ENCODE measurements at regions not wholly inside any gene's neighbourhood (a gene's known extent, or its start where the extent isn't known, plus 50 kb on each side); places are given as distances from the start of the nearest gene placed in this dataset.

GRCh38 chr10:130459011-130459410, 322.8 kb downstream of the GLRX3 start (continued):
- TF ChIP-seq ZNF462 (CRISPR knock-in tag; IDR thresholded peaks at IDR 0.05), result no peak
- no peak for TF ChIP-seq EZH2 (IDR thresholded peaks at IDR 0.05; ENCODE audit: low read depth, unreplicated experiment)

GRCh38 chr10:130459851-130460490, 323.8 kb downstream of the GLRX3 start:
- H3K36me3 Mint-ChIP-seq (ENCODE audit: low read depth), result peaks cover 52% of the 10 kb centered on the region
- Histone ChIP-seq H3K4me1 (ENCODE audit: insufficient read depth) (no peaks in the 10 kb centered on the region), H3F3A (replicated peaks; ENCODE audit: low read depth) (no peaks in the 10 kb centered on the region), H3K4me2 (no peak overlapping the region), H3K9me2 (ENCODE audit: insufficient read depth) (no peaks in the 10 kb centered on the region), H3K4me3 (no peak overlapping the region), H3K27me3 (ENCODE audit: insufficient read depth) (no peaks in the 10 kb centered on the region), H4K20me1 (replicated peaks; ENCODE audit: insufficient read depth) (no peaks in the 10 kb centered on the region), H3K27ac (ENCODE audit: low read depth) (no peak overlapping the region), H2AFZ (no peak overlapping the region), H3K79me2 (replicated peaks; ENCODE audit: insufficient read depth) (no peaks in the 10 kb centered on the region), H3K36me3 (ENCODE audit: insufficient read depth) (no peaks in the 10 kb centered on the region; the same call in 1 of the 2 replicates)
- no peak for DNase-seq (ENCODE audit: low spot score)
- no peak for ATAC-seq
- peaks cover 8% of the 10 kb centered on the region for H3K27me3 Mint-ChIP-seq (ENCODE audit: insufficient read depth, low read depth, poor library complexity)
- no peak overlapping the region for H3K27ac Mint-ChIP-seq
- peaks cover 99% of the 10 kb centered on the region for H3K9me3 Mint-ChIP-seq
- H3K4me3 Mint-ChIP-seq, result no peak overlapping the region
- H3K4me1 Mint-ChIP-seq, result no peaks in the 10 kb centered on the region
- no peak for TF ChIP-seq POLR2AphosphoS5 (IDR thresholded peaks at IDR 0.05; ENCODE audit: low read depth)
- TF ChIP-seq JUNB (IDR thresholded peaks at IDR 0.05; ENCODE audit: unreplicated experiment), result no peak
- no peak for TF ChIP-seq ZNF462 (CRISPR knock-in tag; IDR thresholded peaks at IDR 0.05)
- TF ChIP-seq REST (IDR thresholded peaks at IDR 0.05; ENCODE audit: unreplicated experiment), result no peak

Data from GM23338 (cell line).